ENCODE measurements at regions not wholly inside any gene's neighbourhood (a gene's known extent, or its start where the extent isn't known, plus 50 kb on each side); places are given as distances from the start of the nearest gene placed in this dataset.

GRCh38 chr3:68135067-68135466 is 480.7 kb upstream of the SUCLG2 start:
- Histone ChIP-seq H3K4me3 (no peak overlapping the region), H3K27ac (no peak overlapping the region), H3K4me1 (no peaks in the 10 kb centered on the region), H3K9me3 (no peaks in the 10 kb centered on the region), H3K36me3 (no peaks in the 10 kb centered on the region), H3K27me3 (no peaks in the 10 kb centered on the region)
- TF ChIP-seq CTCF (IDR thresholded peaks at IDR 0.05) (no peak), POLR2A (IDR thresholded peaks at IDR 0.05) (no peak)
- DNase-seq = no peak

- Histone ChIP-seq H3K36me3 (no peaks in the 10 kb centered on the region), H3K4me1 (no peaks in the 10 kb centered on the region), H3K27ac (no peak overlapping the region)
These were observed 474.7 kb upstream of the SUCLG2 start for GRCh38 chr3:68129065-68129464.

GRCh38 chr3:68123231-68123630 is 468.8 kb upstream of the SUCLG2 start:
- TF ChIP-seq POLR2A (IDR thresholded peaks at IDR 0.05) (no peak), CTCF (IDR thresholded peaks at IDR 0.05) (no peak)
- no peaks in the 10 kb centered on the region for H3K9me3 ChIP-seq
- H3K27me3 ChIP-seq = no peaks in the 10 kb centered on the region
- no peaks in the 10 kb centered on the region for H3K36me3 ChIP-seq
- no peaks in the 10 kb centered on the region for H3K4me1 ChIP-seq
- no peak overlapping the region for H3K4me3 ChIP-seq
- DNase-seq = no peak
- no peak overlapping the region for H3K27ac ChIP-seq

More at GRCh38 chr3:68129065-68129464, 474.7 kb upstream of the SUCLG2 start:
- Histone ChIP-seq H3K9me3 (no peaks in the 10 kb centered on the region), H3K4me3 (no peak overlapping the region), H3K27me3 (no peaks in the 10 kb centered on the region)
- TF ChIP-seq POLR2A (IDR thresholded peaks at IDR 0.05) = no peak
- no peak for TF ChIP-seq CTCF (IDR thresholded peaks at IDR 0.05)
- DNase-seq = no peak

GRCh38 chr3:68121287-68121686 is 466.9 kb upstream of the SUCLG2 start:
- DNase-seq = no peak
- no peaks in the 10 kb centered on the region for H3K4me1 ChIP-seq
- no peaks in the 10 kb centered on the region for H3K9me3 ChIP-seq
- no peaks in the 10 kb centered on the region for H3K27me3 ChIP-seq
- H3K4me3 ChIP-seq = no peak overlapping the region
- TF ChIP-seq POLR2A (IDR thresholded peaks at IDR 0.05) = no peak
- TF ChIP-seq CTCF (IDR thresholded peaks at IDR 0.05) = no peak
- H3K36me3 ChIP-seq = no peaks in the 10 kb centered on the region
- H3K27ac ChIP-seq = no peak overlapping the region

- no peaks in the 10 kb centered on the region for H3K4me1 ChIP-seq
- H3K9me3 ChIP-seq = no peaks in the 10 kb centered on the region
- TF ChIP-seq CTCF (IDR thresholded peaks at IDR 0.05) = no peak
- TF ChIP-seq POLR2A (IDR thresholded peaks at IDR 0.05) = no peak
- no peak overlapping the region for H3K27ac ChIP-seq
- no peak overlapping the region for H3K4me3 ChIP-seq
- no peaks in the 10 kb centered on the region for H3K36me3 ChIP-seq
- DNase-seq = no peak
- no peaks in the 10 kb centered on the region for H3K27me3 ChIP-seq
These were observed 462.2 kb upstream of the SUCLG2 start for GRCh38 chr3:68116580-68116979.

- TF ChIP-seq POLR2A (IDR thresholded peaks at IDR 0.05) (no peak), CTCF (IDR thresholded peaks at IDR 0.05) (no peak)
- Histone ChIP-seq H3K4me1 (no peaks in the 10 kb centered on the region), H3K27ac (no peak overlapping the region), H3K9me3 (no peaks in the 10 kb centered on the region), H3K27me3 (no peaks in the 10 kb centered on the region), H3K36me3 (no peaks in the 10 kb centered on the region), H3K4me3 (no peak overlapping the region)
- DNase-seq = no peak
These were observed 449.4 kb upstream of the SUCLG2 start for GRCh38 chr3:68103811-68104210.

Data from Peyer's patch (tissue), 4 donors.